Endothelial cell of umbilical vein (primary cell): ENCODE measurements at regions not wholly inside any gene's neighbourhood (a gene's known extent, or its start where the extent isn't known, plus 50 kb on each side); places are given as distances from the start of the nearest gene placed in this dataset.

Experiments
- BruUV-seq: library from RNA; stranded (reverse); fragments of 400-500 nt; replicated peaks from 2 replicates; lab custom pipeline; 2021; lab: Mats Ljungman, UMichigan
- CTCF ChIA-PET: fragments of 300-600, 350-600 bp; sonication (Branson Sonifier 250); formaldehyde crosslinking; loops from one replicate; lab custom pipeline; 2021; ENCODE audit warnings: antibody characterized with exemption, inconsistent platforms; lab: Charles Lee
- POLR2A ChIA-PET: fragments of 300-600, 350-600 bp; sonication (Branson Sonifier 250); formaldehyde crosslinking; loops from one replicate; lab custom pipeline; 2021; ENCODE audit warnings: antibody characterized with exemption, inconsistent platforms; lab: Charles Lee
- DNase-seq: peaks from one replicate; pipeline ENCODE4 v3.0.0-alpha.2; 2011; ENCODE audit warnings: low read depth, low spot score
- FAIRE-seq: peaks from 2 replicates; lab custom pipeline; 2011; peaks lifted over from hg19 to GRCh38; lab: Jason Lieb, UNC
- H2AFZ ChIP-seq: 2 replicates; pipeline ENCODE4 v1.6.0; 2012; ENCODE audit warnings: low read depth, low read length, control low read depth, inconsistent platforms
- H3K27ac ChIP-seq: 2 replicates; pipeline ENCODE4 v1.5.1; 2011; ENCODE audit warnings: low read depth, mild to moderate bottlenecking, control low read depth, low read length, moderate library complexity; ENCODE audit not compliant: insufficient read depth
- H3K27me3 ChIP-seq, 2 experiments: 2 replicates each; pipeline versions ENCODE4 v1.6.0 to v1.6.1; 2011; ENCODE audit warnings: low read length in 2 of 2, mixed read lengths in 1 of 2; ENCODE audit not compliant: control insufficient read depth in 2 of 2, insufficient read depth in 2 of 2
- H3K36me3 ChIP-seq, 2 experiments: 2 replicates in 1 of 2; 3 replicates in 1 of 2; pipeline ENCODE4 v1.5.1; 2011; ENCODE audit warnings: low read length in 2 of 2, mild to moderate bottlenecking in 1 of 2, moderate library complexity in 1 of 2; ENCODE audit not compliant: control insufficient read depth in 2 of 2, insufficient read depth in 2 of 2; ENCODE audit errors: extremely low read depth in 1 of 2
- H3K4me1 ChIP-seq: 3 replicates; pipeline ENCODE4 v1.5.1; 2011; ENCODE audit warnings: mild to moderate bottlenecking, low read length; ENCODE audit not compliant: control insufficient read depth, insufficient read depth; ENCODE audit errors: extremely low read depth
- H3K4me2 ChIP-seq: 2 replicates; pipeline ENCODE4 v1.6.1; 2011; ENCODE audit warnings: low read length, control low read depth, mixed read lengths; ENCODE audit not compliant: insufficient read depth
- H3K4me3 ChIP-seq, 3 experiments: fragments of 200-600 bp in 1 of 3; sonication (generic), shearing (Covaris generic) in 1 of 3; replicated peaks in 1 of 3; 2 replicates each; pipeline ENCODE4 v1.5.1; 2011 to 2016; ENCODE audit warnings: control low read depth in 3 of 3, low read length in 3 of 3, mild to moderate bottlenecking in 2 of 3, inconsistent platforms in 1 of 3, low read depth in 1 of 3, moderate library complexity in 1 of 3; ENCODE audit not compliant: insufficient read depth in 1 of 3
- H3K79me2 ChIP-seq: 2 replicates; pipeline ENCODE4 v1.6.0; 2012; ENCODE audit warnings: low read length, inconsistent platforms; ENCODE audit not compliant: control insufficient read depth, insufficient read depth
- H3K9ac ChIP-seq: replicated peaks from 2 replicates; pipeline ENCODE3; 2011; ENCODE audit warnings: low read length, control low read depth; ENCODE audit not compliant: insufficient read depth; ENCODE audit errors: extremely low read depth
- H3K9me1 ChIP-seq: replicated peaks from 3 replicates; pipeline ENCODE4 v1.6.0; 2011; ENCODE audit warnings: mild to moderate bottlenecking, low read length; ENCODE audit not compliant: control insufficient read depth, insufficient read depth; ENCODE audit errors: extremely low read depth
- H3K9me3 ChIP-seq: replicated peaks from 2 replicates; pipeline ENCODE4 v1.5.1; 2012; ENCODE audit warnings: low read length, inconsistent platforms; ENCODE audit not compliant: control insufficient read depth, insufficient read depth
- H4K20me1 ChIP-seq: replicated peaks from 2 replicates; pipeline ENCODE3; 2011; ENCODE audit warnings: mild to moderate bottlenecking, low read length; ENCODE audit not compliant: control insufficient read depth, insufficient read depth; ENCODE audit errors: extremely low read depth
- EZH2 ChIP-seq: IDR thresholded peaks from 2 replicates; pipeline ENCODE4 v1.6.1; 2012; ENCODE audit warnings: borderline replicate concordance, low read depth, mild to moderate bottlenecking, moderate library complexity, low read length, inconsistent platforms; ENCODE audit not compliant: severe bottlenecking
- FOS ChIP-seq: IDR thresholded peaks from 2 replicates; pipeline ENCODE4 v1.6.1; 2011; ENCODE audit warnings: mild to moderate bottlenecking, low read length, moderate library complexity, borderline replicate concordance; ENCODE audit not compliant: insufficient read depth
- GATA2 ChIP-seq: IDR thresholded peaks from 2 replicates; pipeline ENCODE4 v1.7.0; 2011; ENCODE audit warnings: low read depth, mild to moderate bottlenecking, moderate library complexity, mixed read lengths, low read length; ENCODE audit not compliant: insufficient read length, insufficient read depth
- JUN ChIP-seq: IDR thresholded peaks from 2 replicates; pipeline ENCODE4 v1.6.1; 2011; ENCODE audit warnings: borderline replicate concordance, low read depth; ENCODE audit not compliant: insufficient read length, insufficient read depth
- MYC ChIP-seq: IDR thresholded peaks from one replicate; pipeline ENCODE4 v1.6.1; 2011; ENCODE audit warnings: mild to moderate bottlenecking, low read depth, low read length
- POLR2A ChIP-seq: IDR thresholded peaks from 2 replicates; pipeline ENCODE4 v1.6.1; 2012; ENCODE audit warnings: low read depth, mild to moderate bottlenecking, control low read depth, low read length
- POLR2AphosphoS5 ChIP-seq: IDR thresholded peaks from 2 replicates; pipeline ENCODE4 v1.6.1; 2012; ENCODE audit warnings: low read depth, mild to moderate bottlenecking, control low read depth, low read length, moderate library complexity; ENCODE audit not compliant: insufficient read depth
- dilution Hi-C: fragments of 300-500 bp; cut with MboI; formaldehyde crosslinking; loops from one replicate; pipeline ENCODE4 v1.15.0; 2019; ENCODE audit warnings: low sequenced_read_pairs; ENCODE audit not compliant: extremely low pct_ligation_motif_present
- intact Hi-C: fragments of 100-400 bp; cut with micrococcal nuclease; formaldehyde crosslinking; loops from one replicate; pipeline ENCODE4 v1.10.0; 2022
- TF ChIP-seq, protein P1 (sequence below), 2 donors: IDR thresholded peaks; 1 replicate in 1 of 2; 2 replicates in 1 of 2; pipeline ENCODE4 v1.5.1; 2011; ENCODE audit warnings: low read length in 2 of 2, mild to moderate bottlenecking in 2 of 2, moderate library complexity in 2 of 2, control low read depth in 1 of 2, inconsistent platforms in 1 of 2, low read depth in 1 of 2; ENCODE audit not compliant: insufficient read depth in 1 of 2; ENCODE audit errors: extremely low read depth in 1 of 2
- TF ChIP-seq, protein P2 (sequence below): IDR thresholded peaks from 2 replicates; pipeline ENCODE4 v1.6.1; 2011; ENCODE audit not compliant: insufficient read depth, insufficient read length

DNA sequence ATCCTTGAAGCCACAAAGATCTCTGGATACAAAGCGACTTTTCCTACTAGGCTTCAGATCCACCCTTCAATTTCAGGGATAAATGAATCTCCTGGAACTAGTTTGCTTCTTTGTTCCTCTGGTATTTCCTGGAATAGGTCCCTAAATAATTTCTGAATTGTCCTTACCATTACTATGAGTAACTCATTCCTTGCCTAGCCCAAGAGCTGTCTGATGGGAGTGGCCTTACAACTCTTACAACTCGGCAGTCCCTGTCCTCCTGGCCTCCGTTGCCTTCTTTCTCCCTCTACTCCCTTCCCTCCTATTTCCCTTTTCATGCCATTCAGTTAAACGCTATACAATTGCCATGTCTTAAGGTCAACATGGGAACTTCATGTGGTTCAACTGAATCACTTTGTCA, 98.2 kb upstream of the FHL2 start:
- no peak overlapping the region for H3K4me2 ChIP-seq
- H4K20me1 ChIP-seq: no peaks in the 10 kb centered on the region
- no peaks in the 10 kb centered on the region for H3K36me3 ChIP-seq
- BruUV-seq: no TSS peak
- intact Hi-C loops: no loop called here
- no peak overlapping the region for H3K27ac ChIP-seq
- peaks cover 21 to 23% of the 10 kb centered on the region in 2 experiments for H3K27me3 ChIP-seq
- DNase-seq (no peak), FAIRE-seq (no peak)
- H3K9me1 ChIP-seq: no peaks in the 10 kb centered on the region
- dilution Hi-C loops: no loop called here
- TF ChIP-seq, protein P1, sequence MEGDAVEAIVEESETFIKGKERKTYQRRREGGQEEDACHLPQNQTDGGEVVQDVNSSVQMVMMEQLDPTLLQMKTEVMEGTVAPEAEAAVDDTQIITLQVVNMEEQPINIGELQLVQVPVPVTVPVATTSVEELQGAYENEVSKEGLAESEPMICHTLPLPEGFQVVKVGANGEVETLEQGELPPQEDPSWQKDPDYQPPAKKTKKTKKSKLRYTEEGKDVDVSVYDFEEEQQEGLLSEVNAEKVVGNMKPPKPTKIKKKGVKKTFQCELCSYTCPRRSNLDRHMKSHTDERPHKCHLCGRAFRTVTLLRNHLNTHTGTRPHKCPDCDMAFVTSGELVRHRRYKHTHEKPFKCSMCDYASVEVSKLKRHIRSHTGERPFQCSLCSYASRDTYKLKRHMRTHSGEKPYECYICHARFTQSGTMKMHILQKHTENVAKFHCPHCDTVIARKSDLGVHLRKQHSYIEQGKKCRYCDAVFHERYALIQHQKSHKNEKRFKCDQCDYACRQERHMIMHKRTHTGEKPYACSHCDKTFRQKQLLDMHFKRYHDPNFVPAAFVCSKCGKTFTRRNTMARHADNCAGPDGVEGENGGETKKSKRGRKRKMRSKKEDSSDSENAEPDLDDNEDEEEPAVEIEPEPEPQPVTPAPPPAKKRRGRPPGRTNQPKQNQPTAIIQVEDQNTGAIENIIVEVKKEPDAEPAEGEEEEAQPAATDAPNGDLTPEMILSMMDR (IDR thresholded peaks at IDR 0.05; ENCODE audit: extremely low read depth in 1 of 2, insufficient read depth in 1 of 2, low read depth in 1 of 2, low read length in 2 of 2): no peak
- TF ChIP-seq JUN: no peak
- no peak for TF ChIP-seq EZH2
- TF ChIP-seq POLR2A: no peak
- TF ChIP-seq POLR2AphosphoS5: no peak
- TF ChIP-seq, protein P2, sequence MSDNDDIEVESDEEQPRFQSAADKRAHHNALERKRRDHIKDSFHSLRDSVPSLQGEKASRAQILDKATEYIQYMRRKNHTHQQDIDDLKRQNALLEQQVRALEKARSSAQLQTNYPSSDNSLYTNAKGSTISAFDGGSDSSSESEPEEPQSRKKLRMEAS: no peak
- no peak for TF ChIP-seq GATA2
- TF ChIP-seq FOS: no peak
- TF ChIP-seq MYC: no peak
- H3K9ac ChIP-seq: no peak overlapping the region
- POLR2A ChIA-PET: no interaction called here
- no peak overlapping the region for H2AFZ ChIP-seq
- CTCF ChIA-PET: no interaction called here
- H3K4me3 ChIP-seq: no peak overlapping the region
- no peaks in the 10 kb centered on the region for H3K79me2 ChIP-seq
- H3K4me1 ChIP-seq: no peaks in the 10 kb centered on the region
- no peaks in the 10 kb centered on the region for H3K9me3 ChIP-seq
